ENCODE measurements at regions not wholly inside any gene's neighbourhood (a gene's known extent, or its start where the extent isn't known, plus 50 kb on each side); places are given as distances from the start of the nearest gene placed in this dataset.

DNA sequence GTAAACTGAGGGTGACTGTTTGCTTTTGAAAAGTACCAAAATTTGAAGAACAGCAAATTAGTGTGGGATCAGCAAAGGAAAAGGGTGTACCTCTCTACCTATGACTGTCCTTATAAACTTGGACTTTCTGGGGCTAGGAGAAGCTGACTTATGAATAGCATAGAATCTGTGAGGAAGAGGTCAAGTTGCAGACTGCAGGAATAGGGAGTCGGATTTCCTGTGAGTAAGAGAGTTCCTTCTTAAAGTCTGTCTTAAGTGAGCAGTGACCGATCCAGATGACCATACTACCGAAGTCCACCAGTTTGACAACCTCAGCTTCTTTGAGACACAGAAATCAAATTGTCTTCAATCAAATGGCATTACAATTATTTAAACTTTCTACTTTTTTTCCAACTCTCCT is 708.7 kb downstream of the UTRN start:
- no peak overlapping the region for H3K27ac ChIP-seq
- H3K9me3 ChIP-seq = no peaks in the 10 kb centered on the region
- no peaks in the 10 kb centered on the region for H3K4me1 ChIP-seq
- no peaks in the 10 kb centered on the region for H3K27me3 ChIP-seq (ENCODE audit: low read depth)
- no peak overlapping the region for H3K4me3 ChIP-seq
- DNase-seq (no peak), ATAC-seq (no peak)
- no peaks in the 10 kb centered on the region for H3K36me3 ChIP-seq
- intact Hi-C loops (cut with DNase I) = no loop called here
- TF ChIP-seq, protein P1, sequence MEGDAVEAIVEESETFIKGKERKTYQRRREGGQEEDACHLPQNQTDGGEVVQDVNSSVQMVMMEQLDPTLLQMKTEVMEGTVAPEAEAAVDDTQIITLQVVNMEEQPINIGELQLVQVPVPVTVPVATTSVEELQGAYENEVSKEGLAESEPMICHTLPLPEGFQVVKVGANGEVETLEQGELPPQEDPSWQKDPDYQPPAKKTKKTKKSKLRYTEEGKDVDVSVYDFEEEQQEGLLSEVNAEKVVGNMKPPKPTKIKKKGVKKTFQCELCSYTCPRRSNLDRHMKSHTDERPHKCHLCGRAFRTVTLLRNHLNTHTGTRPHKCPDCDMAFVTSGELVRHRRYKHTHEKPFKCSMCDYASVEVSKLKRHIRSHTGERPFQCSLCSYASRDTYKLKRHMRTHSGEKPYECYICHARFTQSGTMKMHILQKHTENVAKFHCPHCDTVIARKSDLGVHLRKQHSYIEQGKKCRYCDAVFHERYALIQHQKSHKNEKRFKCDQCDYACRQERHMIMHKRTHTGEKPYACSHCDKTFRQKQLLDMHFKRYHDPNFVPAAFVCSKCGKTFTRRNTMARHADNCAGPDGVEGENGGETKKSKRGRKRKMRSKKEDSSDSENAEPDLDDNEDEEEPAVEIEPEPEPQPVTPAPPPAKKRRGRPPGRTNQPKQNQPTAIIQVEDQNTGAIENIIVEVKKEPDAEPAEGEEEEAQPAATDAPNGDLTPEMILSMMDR (IDR thresholded peaks at IDR 0.05) = no peak

DNA sequence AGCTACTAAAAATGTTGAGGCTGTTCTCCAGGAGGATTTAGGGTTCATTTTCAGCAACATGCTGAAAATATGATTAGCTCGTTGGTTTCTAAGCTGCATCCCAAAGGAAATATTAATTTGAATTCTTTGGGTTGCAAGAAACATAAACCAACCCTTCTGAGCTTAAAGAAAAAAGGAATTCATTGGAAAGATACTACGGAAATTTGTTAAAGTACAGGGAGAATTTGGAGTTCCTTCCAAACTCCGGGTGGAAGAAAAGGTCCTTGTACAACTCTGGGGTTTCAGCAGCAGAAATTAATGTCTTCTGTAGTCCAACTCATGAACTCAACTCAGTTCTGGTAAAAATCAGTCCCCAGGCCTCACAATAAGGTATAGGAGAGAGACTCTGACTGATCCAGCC is 712.9 kb downstream of the UTRN start:
- Histone ChIP-seq H3K36me3 (no peaks in the 10 kb centered on the region), H3K27me3 (ENCODE audit: low read depth) (no peaks in the 10 kb centered on the region), H3K4me3 (no peak overlapping the region), H3K4me1 (no peaks in the 10 kb centered on the region), H3K9me3 (no peaks in the 10 kb centered on the region), H3K27ac (no peak overlapping the region)
- ATAC-seq (no peak), DNase-seq (no peak)
- TF ChIP-seq, protein P1 (IDR thresholded peaks at IDR 0.05) = no peak
- intact Hi-C loops (cut with DNase I) = no loop called here

DNA sequence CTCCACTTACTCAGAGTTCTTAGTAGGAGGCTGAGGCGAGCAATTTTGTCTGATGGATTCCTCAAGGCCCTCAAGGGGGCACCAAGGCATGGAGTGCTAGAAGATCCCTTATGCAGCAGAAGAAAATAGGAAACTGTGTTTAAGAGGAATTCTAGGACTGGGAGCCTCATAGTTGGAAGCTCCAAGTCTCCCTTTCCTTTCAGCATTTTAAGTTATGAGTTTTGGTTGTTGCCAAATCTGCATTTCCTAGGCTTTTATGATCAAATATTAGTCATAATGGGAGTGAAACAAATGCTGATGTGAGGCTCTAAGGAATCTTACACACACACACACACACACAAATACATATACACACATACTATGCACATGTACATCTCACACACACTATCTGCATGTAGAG is 714.0 kb downstream of the UTRN start:
- ATAC-seq = no peak
- no peak for DNase-seq
- intact Hi-C loops (cut with DNase I) = no loop called here

DNA sequence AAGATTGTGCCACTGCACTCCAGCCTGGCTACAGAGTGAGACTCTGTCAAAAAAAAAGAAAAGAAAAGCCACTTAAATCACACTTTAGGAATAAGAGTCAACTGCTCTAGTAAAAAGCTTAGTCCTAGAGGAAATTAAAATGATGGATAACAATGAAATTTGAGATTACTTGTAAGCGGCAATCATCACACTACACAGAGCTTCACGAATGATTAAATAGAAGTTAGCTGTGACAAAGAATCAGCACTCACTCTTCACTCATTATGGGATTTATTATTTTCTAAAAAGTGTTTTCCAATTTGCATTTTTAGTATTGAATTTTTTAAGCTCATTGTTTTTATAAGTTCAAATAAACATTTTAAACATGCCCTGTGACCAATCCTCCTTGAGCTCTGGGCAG is 718.0 kb downstream of the UTRN start:
- TF ChIP-seq, protein P1 (IDR thresholded peaks at IDR 0.05) = no peak
- DNase-seq = no peak

More for the DNA sequence above, 714.0 kb downstream of the UTRN start:
- no peak overlapping the region for H3K27ac ChIP-seq
- H3K4me1 ChIP-seq = no peaks in the 10 kb centered on the region
- no peaks in the 10 kb centered on the region for H3K9me3 ChIP-seq
- TF ChIP-seq, protein P1 (IDR thresholded peaks at IDR 0.05) = no peak
- no peak overlapping the region for H3K4me3 ChIP-seq
- H3K27me3 ChIP-seq (ENCODE audit: low read depth) = no peaks in the 10 kb centered on the region
- no peaks in the 10 kb centered on the region for H3K36me3 ChIP-seq

DNA sequence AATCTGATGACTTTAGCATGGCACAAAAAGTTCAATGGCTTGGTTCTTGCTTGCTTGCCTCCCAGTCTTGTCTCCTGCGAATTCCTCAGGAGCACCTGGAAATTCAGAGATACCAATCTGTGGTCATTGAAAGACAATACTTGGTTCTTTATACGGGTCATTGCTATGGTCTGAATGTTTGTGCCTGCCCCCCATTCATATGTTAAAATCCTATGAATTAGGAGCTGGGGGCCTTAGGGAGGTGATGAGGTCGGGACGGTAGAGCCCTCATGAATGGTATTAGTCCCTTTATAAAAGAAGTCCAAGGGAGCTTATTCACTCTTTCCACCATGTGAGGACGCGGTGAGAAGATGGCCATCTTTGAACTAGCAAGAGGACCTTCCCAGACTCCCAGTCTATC is 721.8 kb downstream of the UTRN start:
- Histone ChIP-seq H3K27ac (no peak overlapping the region), H3K4me1 (no peaks in the 10 kb centered on the region), H3K9me3 (no peaks in the 10 kb centered on the region), H3K27me3 (ENCODE audit: low read depth) (no peaks in the 10 kb centered on the region), H3K36me3 (no peaks in the 10 kb centered on the region), H3K4me3 (no peak overlapping the region)
- no peak for DNase-seq
- intact Hi-C loops (cut with DNase I) = no loop called here
- ATAC-seq = no peak
- TF ChIP-seq, protein P1 (IDR thresholded peaks at IDR 0.05) = no peak

More for the DNA sequence above, 718.0 kb downstream of the UTRN start:
- H3K27me3 ChIP-seq (ENCODE audit: low read depth) = no peaks in the 10 kb centered on the region
- no peak overlapping the region for H3K4me3 ChIP-seq
- ATAC-seq = no peak
- intact Hi-C loops (cut with DNase I) = no loop called here
- H3K9me3 ChIP-seq = no peaks in the 10 kb centered on the region
- no peaks in the 10 kb centered on the region for H3K36me3 ChIP-seq
- H3K27ac ChIP-seq = no peak overlapping the region
- no peaks in the 10 kb centered on the region for H3K4me1 ChIP-seq

DNA sequence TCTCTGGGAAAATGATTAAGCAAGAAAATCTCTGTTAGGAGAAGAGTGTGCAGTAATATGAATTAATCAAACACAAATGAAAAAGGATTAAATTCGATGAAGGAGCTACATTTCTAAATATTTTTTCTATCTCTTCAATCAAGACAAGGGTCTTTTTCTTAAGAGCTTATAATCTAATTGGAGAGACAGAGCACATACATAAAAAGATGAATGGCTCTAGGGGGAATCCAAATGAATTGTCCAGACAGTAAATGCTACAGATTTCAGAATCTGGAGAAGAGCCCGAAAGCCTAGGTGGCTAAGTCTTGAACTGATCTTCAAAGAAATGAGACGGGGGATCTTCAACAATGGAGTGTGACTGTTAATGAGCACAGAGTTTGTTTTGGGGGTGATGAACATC is 723.6 kb downstream of the UTRN start:
- DNase-seq (no peak), ATAC-seq (no peak)
- no peak overlapping the region for H3K27ac ChIP-seq
- H3K4me3 ChIP-seq = no peak overlapping the region
- intact Hi-C loops (cut with DNase I) = no loop called here
- no peaks in the 10 kb centered on the region for H3K9me3 ChIP-seq
- no peaks in the 10 kb centered on the region for H3K4me1 ChIP-seq
- no peaks in the 10 kb centered on the region for H3K36me3 ChIP-seq
- no peaks in the 10 kb centered on the region for H3K27me3 ChIP-seq (ENCODE audit: low read depth)
- TF ChIP-seq, protein P1 (IDR thresholded peaks at IDR 0.05) = no peak
